Panc1 (cell line): ENCODE measurements at regions not wholly inside any gene's neighbourhood (a gene's known extent, or its start where the extent isn't known, plus 50 kb on each side); places are given as distances from the start of the nearest gene placed in this dataset.

ENCODE experiments used
- ATAC-seq: fragments of 200-7000 bp; cut with Tn5 transposase; 2 replicates; pipeline ENCODE4 v1.9.1; 2020; ENCODE audit warnings: mild to moderate bottlenecking, moderate library complexity
- BruUV-seq: library from RNA; stranded (reverse); fragments of 400-500 nt; replicated peaks from 2 replicates; lab custom pipeline; 2021; lab: Mats Ljungman, UMichigan
- CTCF ChIA-PET: fragments of 300-600 bp; sonication (Branson Sonifier 250); formaldehyde crosslinking; loops from one replicate; lab custom pipeline; 2022; ENCODE audit warnings: antibody characterized with exemption; lab: Charles Lee
- POLR2A ChIA-PET: fragments of 300-600 bp; sonication (Branson Sonifier 250); formaldehyde crosslinking; loops from one replicate; lab custom pipeline; 2022; ENCODE audit warnings: antibody characterized with exemption; lab: Charles Lee
- DNase-seq: peaks from one replicate; pipeline ENCODE4 v3.0.0-alpha.2; 2010; ENCODE audit warnings: low read depth, low spot score
- H3K27ac ChIP-seq: 2 replicates; pipeline ENCODE4 v1.5.1; 2011; ENCODE audit warnings: mild to moderate bottlenecking, low read length, inconsistent platforms
- H3K27me3 ChIP-seq: fragments of 200-500 bp; sonication (Bioruptor generic); 2 replicates; pipeline ENCODE4 v1.6.0; 2014; ENCODE audit warnings: low read length, inconsistent platforms; ENCODE audit not compliant: control insufficient read depth, insufficient read depth
- H3K36me3 ChIP-seq: fragments of 200-500 bp; sonication (Bioruptor generic); 2 replicates; pipeline ENCODE4 v1.5.1; 2014; ENCODE audit warnings: inconsistent platforms, mild to moderate bottlenecking, low read length, moderate library complexity; ENCODE audit not compliant: control insufficient read depth, insufficient read depth
- H3K4me1 ChIP-seq: 2 replicates; pipeline ENCODE4 v1.5.1; 2011; ENCODE audit warnings: inconsistent platforms, mild to moderate bottlenecking, low read length, moderate library complexity; ENCODE audit not compliant: control insufficient read depth, insufficient read depth
- H3K4me3 ChIP-seq, 2 experiments: 2 replicates each; pipeline ENCODE4 v1.5.1; 2011 to 2012; ENCODE audit warnings: low read depth in 2 of 2, low read length in 2 of 2, mild to moderate bottlenecking in 2 of 2, inconsistent platforms in 1 of 2, moderate library complexity in 1 of 2
- H3K9me3 ChIP-seq: fragments of 200-500 bp; sonication (Bioruptor generic); 2 replicates; pipeline ENCODE4 v1.5.1; 2014; ENCODE audit warnings: low read depth, mild to moderate bottlenecking, inconsistent platforms, low read length, moderate library complexity; ENCODE audit not compliant: control insufficient read depth, insufficient read depth
- CTCF ChIP-seq: fragments of 450-650 bp; IDR thresholded peaks from 2 replicates; pipeline ENCODE4 v1.5.1; 2017; ENCODE audit warnings: mild to moderate bottlenecking
- POLR2AphosphoS5 ChIP-seq: IDR thresholded peaks from 2 replicates; pipeline ENCODE4 v1.6.1; 2012; ENCODE audit warnings: mild to moderate bottlenecking, low read depth, low read length, moderate library complexity
- REST ChIP-seq, 2 experiments: IDR thresholded peaks; 2 replicates each; pipeline ENCODE4 v1.6.1; 2011 to 2012; ENCODE audit warnings: low read depth in 2 of 2, control low read depth in 1 of 2, low read length in 1 of 2, mild to moderate bottlenecking in 1 of 2, moderate library complexity in 1 of 2; ENCODE audit not compliant: insufficient read depth in 1 of 2
- SIN3A ChIP-seq: IDR thresholded peaks from 2 replicates; pipeline ENCODE4 v1.6.1; 2012; ENCODE audit warnings: low read depth, mild to moderate bottlenecking, low read length, moderate library complexity, borderline replicate concordance; ENCODE audit not compliant: insufficient read depth
- TCF7L2 ChIP-seq: IDR thresholded peaks from 2 replicates; pipeline ENCODE4 v1.6.1; 2011; ENCODE audit warnings: mild to moderate bottlenecking, low read depth, low read length, inconsistent platforms
- in situ Hi-C: cut with HindIII; loops from 2 replicates; pipeline ENCODE4 v1.10.0; 2016; ENCODE audit warnings: low sequenced_read_pairs, low pct_unique_long_range_greater_than_20kb
- intact Hi-C: fragments of 100-400 bp; cut with micrococcal nuclease; formaldehyde crosslinking; loops from one replicate; pipeline ENCODE4 v1.10.0; 2022; ENCODE audit not compliant: unreplicated experiment

GRCh38 chr14:104321802-104322130 lies 183.4 kb downstream of the KIF26A start:
- CTCF ChIA-PET = no interaction called here
- DNase-seq (no peak), ATAC-seq (no peak)
- POLR2A ChIA-PET = no interaction called here
- intact Hi-C loops = no loop called here
- H3K36me3 ChIP-seq = no peaks in the 10 kb centered on the region
- in situ Hi-C loops = no loop called here
- TF ChIP-seq POLR2AphosphoS5 (no peak), CTCF (no peak), SIN3A (no peak), REST (IDR thresholded peaks at IDR 0.05; ENCODE audit: insufficient read depth in 1 of 2, low read depth in 2 of 2, low read length in 1 of 2) (no peak), TCF7L2 (no peak)
- no peaks in the 10 kb centered on the region for H3K4me1 ChIP-seq
- no peaks in the 10 kb centered on the region for H3K27me3 ChIP-seq
- no peaks in the 10 kb centered on the region for H3K9me3 ChIP-seq
- H3K4me3 ChIP-seq = no peak overlapping the region
- no TSS peak for BruUV-seq
- no peak overlapping the region for H3K27ac ChIP-seq

- TF ChIP-seq POLR2AphosphoS5 (no peak), CTCF (no peak), TCF7L2 (no peak), REST (IDR thresholded peaks at IDR 0.05; ENCODE audit: insufficient read depth in 1 of 2, low read depth in 2 of 2, low read length in 1 of 2) (no peak), SIN3A (no peak)
- H3K27ac ChIP-seq = no peak overlapping the region
- H3K4me3 ChIP-seq = no peak overlapping the region
- in situ Hi-C loops (no loop called here), intact Hi-C loops (no loop called here)
- no peak for DNase-seq
- no peaks in the 10 kb centered on the region for H3K27me3 ChIP-seq
- ChIA-PET POLR2A (no interaction called here), CTCF (no interaction called here)
- H3K36me3 ChIP-seq = no peaks in the 10 kb centered on the region
- no peaks in the 10 kb centered on the region for H3K4me1 ChIP-seq
- ATAC-seq = no peak
- no TSS peak for BruUV-seq
- no peaks in the 10 kb centered on the region for H3K9me3 ChIP-seq
Measured at GRCh38 chr14:104322531-104323366, 184.4 kb downstream of the KIF26A start.
